ENCODE measurements at regions not wholly inside any gene's neighbourhood (a gene's known extent, or its start where the extent isn't known, plus 50 kb on each side); places are given as distances from the start of the nearest gene placed in this dataset.

DNA sequence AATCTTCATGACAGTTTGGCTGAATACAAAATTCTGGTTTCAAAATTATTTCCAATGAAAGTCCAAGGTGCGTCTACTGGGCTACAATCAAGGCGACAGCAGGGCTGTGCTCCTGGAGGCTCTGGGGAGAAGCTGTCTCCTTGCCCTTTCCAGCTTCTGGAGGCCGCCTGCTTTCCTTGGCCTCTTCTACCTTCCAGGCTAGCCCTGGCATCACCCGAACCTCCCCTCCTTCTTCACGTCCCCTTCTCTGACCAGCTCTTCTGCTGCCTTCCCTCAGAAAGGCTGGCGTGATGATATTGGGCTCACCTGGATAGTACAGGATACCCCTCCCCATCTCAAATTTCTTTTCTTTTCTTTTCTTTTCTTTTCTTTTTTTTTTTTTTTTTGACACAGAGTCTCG is 115.5 kb downstream of the KCNF1 start:
- TF ChIP-seq, protein P1, sequence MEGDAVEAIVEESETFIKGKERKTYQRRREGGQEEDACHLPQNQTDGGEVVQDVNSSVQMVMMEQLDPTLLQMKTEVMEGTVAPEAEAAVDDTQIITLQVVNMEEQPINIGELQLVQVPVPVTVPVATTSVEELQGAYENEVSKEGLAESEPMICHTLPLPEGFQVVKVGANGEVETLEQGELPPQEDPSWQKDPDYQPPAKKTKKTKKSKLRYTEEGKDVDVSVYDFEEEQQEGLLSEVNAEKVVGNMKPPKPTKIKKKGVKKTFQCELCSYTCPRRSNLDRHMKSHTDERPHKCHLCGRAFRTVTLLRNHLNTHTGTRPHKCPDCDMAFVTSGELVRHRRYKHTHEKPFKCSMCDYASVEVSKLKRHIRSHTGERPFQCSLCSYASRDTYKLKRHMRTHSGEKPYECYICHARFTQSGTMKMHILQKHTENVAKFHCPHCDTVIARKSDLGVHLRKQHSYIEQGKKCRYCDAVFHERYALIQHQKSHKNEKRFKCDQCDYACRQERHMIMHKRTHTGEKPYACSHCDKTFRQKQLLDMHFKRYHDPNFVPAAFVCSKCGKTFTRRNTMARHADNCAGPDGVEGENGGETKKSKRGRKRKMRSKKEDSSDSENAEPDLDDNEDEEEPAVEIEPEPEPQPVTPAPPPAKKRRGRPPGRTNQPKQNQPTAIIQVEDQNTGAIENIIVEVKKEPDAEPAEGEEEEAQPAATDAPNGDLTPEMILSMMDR (IDR thresholded peaks at IDR 0.05), result no peak
- TF ChIP-seq EZH2 (IDR thresholded peaks at IDR 0.05), result no peak

All from neural progenitor cell (in vitro differentiated cells).